ENCODE measurements at regions not wholly inside any gene's neighbourhood (a gene's known extent, or its start where the extent isn't known, plus 50 kb on each side); places are given as distances from the start of the nearest gene placed in this dataset.

GRCh38 chr9:82206946-82207345 is 218.4 kb downstream of the SPATA31D1 start:
- TF ChIP-seq CTCF (IDR thresholded peaks at IDR 0.05), result no peak
- TF ChIP-seq POLR2A (IDR thresholded peaks at IDR 0.05), result no peak

Data from lower leg skin (tissue), 3 donors.